H1 (cell line): ENCODE measurements at regions not wholly inside any gene's neighbourhood (a gene's known extent, or its start where the extent isn't known, plus 50 kb on each side); places are given as distances from the start of the nearest gene placed in this dataset.
"Not testable (repeated sequence)": the region's sequence is repeated elsewhere in the genome, so short reads cannot be mapped to it uniquely, and the experiment has no call there.

Experiments used
- CTCF ChIA-PET: fragments of 300-600 bp; sonication (Branson Sonifier 250); formaldehyde crosslinking; loops from one replicate; lab custom pipeline; 2021; ENCODE audit not compliant: partially characterized antibody; lab: Charles Lee
- POLR2A ChIA-PET: fragments of 300-600 bp; sonication (Branson Sonifier 250); formaldehyde crosslinking; loops from one replicate; lab custom pipeline; 2021; ENCODE audit warnings: inconsistent platforms; ENCODE audit not compliant: partially characterized antibody; lab: Charles Lee
- DNase-seq, 2 experiments: peaks; one replicate each; pipeline versions ENCODE4 v3.0.0 to v3.0.0-alpha.2; 2010 to 2022; ENCODE audit warnings: low spot score in 2 of 2, low read depth in 1 of 2, mixed read lengths in 1 of 2
- FAIRE-seq: peaks from 2 replicates; lab custom pipeline; 2011; peaks lifted over from hg19 to GRCh38; lab: Jason Lieb, UNC
- H2AFZ ChIP-seq: 2 replicates; pipeline ENCODE4 v1.8.1; 2012; ENCODE audit warnings: low read length, inconsistent platforms
- H2AK5ac ChIP-seq: 2 replicates; pipeline ENCODE4 v1.6.1; 2013; ENCODE audit warnings: low read depth, low read length
- H2BK120ac ChIP-seq: replicated peaks from 2 replicates; pipeline ENCODE3; 2013; ENCODE audit warnings: low read depth, low read length, inconsistent platforms
- H2BK12ac ChIP-seq: 2 replicates; pipeline ENCODE4 v1.6.1; 2013; ENCODE audit warnings: low read depth, low read length
- H2BK15ac ChIP-seq: 2 replicates; pipeline ENCODE4 v1.6.1; 2013; ENCODE audit warnings: low read length
- H2BK20ac ChIP-seq: 2 replicates; pipeline ENCODE4 v1.6.1; 2013; ENCODE audit warnings: low read length
- H2BK5ac ChIP-seq: 2 replicates; pipeline ENCODE4 v1.6.1; 2013; ENCODE audit warnings: low read depth, low read length
- H3K14ac ChIP-seq: 2 replicates; pipeline ENCODE4 v1.6.1; 2013; ENCODE audit warnings: inconsistent platforms; ENCODE audit not compliant: insufficient read length
- H3K18ac ChIP-seq: 2 replicates; pipeline ENCODE4 v1.6.1; 2013; ENCODE audit warnings: low read length; ENCODE audit errors: extremely low read depth
- H3K23ac ChIP-seq: 2 replicates; pipeline ENCODE4 v1.6.1; 2013; ENCODE audit warnings: inconsistent platforms; ENCODE audit not compliant: insufficient read length
- H3K23me2 ChIP-seq: 2 replicates; pipeline ENCODE4 v1.6.1; 2013; ENCODE audit warnings: low read depth, low read length
- H3K27ac ChIP-seq: 2 replicates; pipeline ENCODE4 v1.6.1; 2011; ENCODE audit warnings: low read depth, low read length, inconsistent platforms
- H3K27me3 ChIP-seq, 4 experiments: replicated peaks in 1 of 4; 1 replicate in 1 of 4; 2 replicates in 3 of 4; pipeline versions ENCODE4 v1.6.1 to v1.8.1; 2011 to 2013; ENCODE audit warnings: low read length in 3 of 4, mild to moderate bottlenecking in 3 of 4, inconsistent platforms in 2 of 4, mixed read lengths in 2 of 4, moderate library complexity in 1 of 4; ENCODE audit not compliant: control insufficient read depth in 3 of 4, insufficient read depth in 3 of 4; ENCODE audit errors: extremely low read depth in 1 of 4
- H3K36me3 ChIP-seq, 4 experiments: 2 replicates each; pipeline versions ENCODE4 v1.6.1 to v1.8.1; 2011 to 2013; ENCODE audit warnings: mild to moderate bottlenecking in 4 of 4, low read length in 3 of 4, moderate library complexity in 2 of 4, control low read depth in 1 of 4, inconsistent platforms in 1 of 4; ENCODE audit not compliant: insufficient read depth in 4 of 4, control insufficient read depth in 2 of 4
- H3K4ac ChIP-seq: replicated peaks from 2 replicates; pipeline ENCODE3; 2013; ENCODE audit warnings: low read length, low read depth, mixed read lengths, inconsistent platforms; ENCODE audit not compliant: insufficient read length
- H3K4me1 ChIP-seq, 4 experiments: replicated peaks in 1 of 4; 1 replicate in 1 of 4; 2 replicates in 3 of 4; pipeline versions ENCODE4 v1.6.1 to v1.8.1; 2011 to 2013; ENCODE audit warnings: low read length in 3 of 4, inconsistent platforms in 2 of 4, mixed read lengths in 1 of 4; ENCODE audit not compliant: insufficient read depth in 4 of 4, control insufficient read depth in 3 of 4
- H3K4me2 ChIP-seq, 2 experiments: 2 replicates each; pipeline versions ENCODE4 v1.6.1 to v1.8.1; 2011 to 2013; ENCODE audit warnings: low read depth in 2 of 2, low read length in 2 of 2, control low read depth in 1 of 2, inconsistent platforms in 1 of 2, mild to moderate bottlenecking in 1 of 2; ENCODE audit not compliant: insufficient read depth in 1 of 2
- H3K4me3 ChIP-seq, 4 experiments: fragments of 200-600, 300-600 bp in 1 of 4; sonication (generic), shearing (Covaris generic), sonication (Bioruptor Twin) in 1 of 4; 2 replicates each; pipeline versions ENCODE4 v1.5.1 to v1.8.1; 2011 to 2016; ENCODE audit warnings: low read length in 4 of 4, low read depth in 3 of 4, control low read depth in 2 of 4, inconsistent platforms in 2 of 4, mild to moderate bottlenecking in 2 of 4, mixed read lengths in 1 of 4, moderate library complexity in 1 of 4; ENCODE audit not compliant: insufficient read depth in 2 of 4; ENCODE audit errors: extremely low read depth in 1 of 4
- H3K56ac ChIP-seq: replicated peaks from 2 replicates; pipeline ENCODE3; 2013; ENCODE audit warnings: low read depth, mild to moderate bottlenecking, mixed read lengths, low read length, inconsistent platforms; ENCODE audit not compliant: insufficient read length
- H3K79me1 ChIP-seq: 2 replicates; pipeline ENCODE4 v1.6.1; 2013; ENCODE audit warnings: low read depth, low read length, control low read depth
- H3K79me2 ChIP-seq, 2 experiments: 2 replicates each; pipeline versions ENCODE4 v1.6.1 to v1.8.1; 2012 to 2013; ENCODE audit warnings: low read length in 2 of 2, mild to moderate bottlenecking in 2 of 2, inconsistent platforms in 1 of 2; ENCODE audit not compliant: insufficient read depth in 2 of 2, control insufficient read depth in 1 of 2
- H3K9ac ChIP-seq, 4 experiments: replicated peaks in 1 of 4; 1 replicate in 1 of 4; 2 replicates in 3 of 4; pipeline versions ENCODE4 v1.6.1 to v1.8.1; 2011 to 2013; ENCODE audit warnings: low read depth in 3 of 4, low read length in 3 of 4, control low read depth in 2 of 4, mild to moderate bottlenecking in 2 of 4, moderate library complexity in 2 of 4, inconsistent platforms in 1 of 4; ENCODE audit errors: extremely low read depth in 1 of 4
- H3K9me3 ChIP-seq, 2 experiments: 2 replicates each; pipeline versions ENCODE4 v1.6.1 to v1.8.1; 2012 to 2013; ENCODE audit warnings: mild to moderate bottlenecking in 2 of 2, moderate library complexity in 2 of 2, control low read depth in 1 of 2, inconsistent platforms in 1 of 2, low read depth in 1 of 2, low read length in 1 of 2, mixed read lengths in 1 of 2; ENCODE audit not compliant: insufficient read depth in 2 of 2
- H4K20me1 ChIP-seq, 2 experiments: replicated peaks in 1 of 2; 2 replicates each; pipeline versions ENCODE3 to v1.8.1; 2011 to 2013; ENCODE audit warnings: inconsistent platforms in 2 of 2, low read length in 2 of 2, mild to moderate bottlenecking in 1 of 2; ENCODE audit not compliant: insufficient read depth in 2 of 2, control insufficient read depth in 1 of 2
- H4K5ac ChIP-seq: 2 replicates; pipeline ENCODE4 v1.6.1; 2013; ENCODE audit warnings: low read length, low read depth, mixed read lengths, inconsistent platforms; ENCODE audit not compliant: insufficient read length
- H4K8ac ChIP-seq: 2 replicates; pipeline ENCODE4 v1.8.0; 2013; ENCODE audit warnings: mild to moderate bottlenecking, moderate library complexity, low read length, inconsistent platforms; ENCODE audit not compliant: insufficient read depth; ENCODE audit errors: extremely low read depth
- H4K91ac ChIP-seq: replicated peaks from 2 replicates; pipeline ENCODE3; 2013; ENCODE audit warnings: low read length, mixed read lengths, inconsistent platforms; ENCODE audit not compliant: insufficient read length
- WGBS, 2 experiments: shearing (Covaris generic) in 1 of 2; methylation state at CpG; one replicate each; pipeline versions ENCODE4 v1.1.6 to v1.1.7; 2013 to 2015; ENCODE audit warnings: low lambda C conversion rate in 2 of 2, mixed read lengths in 2 of 2, inconsistent platforms in 1 of 2, low coverage in 1 of 2, missing lambda C conversion rate in 1 of 2; ENCODE audit not compliant: insufficient replicate concordance in 2 of 2, insufficient coverage in 1 of 2, insufficient read length in 1 of 2; ENCODE audit errors: extremely low coverage in 1 of 2, missing lambda C conversion rate in 1 of 2; 5-methylcytosine and 5-hydroxymethylcytosine counted together

DNA sequence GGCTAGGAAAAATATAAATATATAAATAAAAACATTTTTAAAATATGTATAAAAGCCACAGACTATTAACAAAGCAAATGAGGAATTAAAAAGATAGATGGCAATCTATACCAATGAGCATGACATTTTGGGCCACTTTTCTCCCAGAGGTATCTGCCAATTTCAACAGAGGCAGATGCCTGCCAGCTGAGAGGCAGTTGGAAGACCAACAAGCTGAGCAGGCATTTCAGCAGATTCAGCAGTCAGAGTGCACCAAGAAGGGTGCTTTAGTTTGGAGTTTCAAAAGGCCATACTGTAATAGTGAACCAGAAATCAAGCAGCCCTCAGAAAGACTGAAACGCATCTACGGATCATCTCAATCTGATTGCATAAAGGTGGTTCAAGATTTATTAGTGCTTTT lies 62.4 kb upstream of the PMPCB start:
- WGBS, 2 experiments = 100% methylated on average over 2 of the region's 2 CpGs; no CpG with 5 or more reads in 1 of the 2 experiments
- H3K27me3 ChIP-seq, POLR2A ChIA-PET: not testable (repeated sequence)

GRCh38 chr7:103227787-103228186 lies 69.4 kb upstream of the PMPCB start:
- DNase-seq, H3K4ac ChIP-seq, H3K9ac ChIP-seq, H3K4me1 ChIP-seq, H3K18ac ChIP-seq, H3K4me2 ChIP-seq, H2BK12ac ChIP-seq, H3K27me3 ChIP-seq, H3K79me1 ChIP-seq, H3K79me2 ChIP-seq, H3K9me3 ChIP-seq, H3K27ac ChIP-seq, POLR2A ChIA-PET, H3K23me2 ChIP-seq, H4K20me1 ChIP-seq, H4K5ac ChIP-seq, H3K56ac ChIP-seq, H3K23ac ChIP-seq, CTCF ChIA-PET, H2AK5ac ChIP-seq, FAIRE-seq, H2BK15ac ChIP-seq, H2BK20ac ChIP-seq, H4K8ac ChIP-seq, H2BK120ac ChIP-seq, H3K4me3 ChIP-seq, H3K14ac ChIP-seq, H3K36me3 ChIP-seq, H2AFZ ChIP-seq, H2BK5ac ChIP-seq, H4K91ac ChIP-seq: not testable (repeated sequence)
- 93% methylated on average over 1 of the region's 1 CpG; no CpG with 5 or more reads in 1 of the 2 experiments for WGBS, 2 experiments

More for the DNA sequence above, 62.4 kb upstream of the PMPCB start:
- H3K36me3 ChIP-seq, H3K4ac ChIP-seq, H3K4me1 ChIP-seq, H3K14ac ChIP-seq, H4K20me1 ChIP-seq, H2AFZ ChIP-seq, H4K5ac ChIP-seq, H3K23ac ChIP-seq, CTCF ChIA-PET, H3K9ac ChIP-seq, H3K56ac ChIP-seq, H3K27ac ChIP-seq, H3K79me2 ChIP-seq, H3K18ac ChIP-seq, H2BK12ac ChIP-seq, H4K8ac ChIP-seq, FAIRE-seq, H3K23me2 ChIP-seq, H2BK120ac ChIP-seq, H3K9me3 ChIP-seq, H3K4me3 ChIP-seq, DNase-seq, H2BK5ac ChIP-seq, H2AK5ac ChIP-seq, H2BK15ac ChIP-seq, H3K79me1 ChIP-seq, H4K91ac ChIP-seq, H2BK20ac ChIP-seq, H3K4me2 ChIP-seq: not testable (repeated sequence)
